Activated CD8-positive, alpha-beta memory T cell treated with anti-CD3 and anti-CD28 coated beads, Interleukin-2, amount 50 U/mL, for 24 hours (primary cell): ENCODE measurements at regions not wholly inside any gene's neighbourhood (a gene's known extent, or its start where the extent isn't known, plus 50 kb on each side); places are given as distances from the start of the nearest gene placed in this dataset.
A peak's percentile ranks its signal among the peaks of the same experiment; 100 is the strongest.

Source experiments
- DNase-seq: peaks from one replicate; pipeline ENCODE4 v3.0.0-alpha.2; 2020; ENCODE audit errors: extremely low read depth

GRCh38 chr15:70491201-70491621, 272.1 kb downstream of the UACA start:
- no peak for DNase-seq

- DNase-seq = no peak
These were observed 272.6 kb downstream of the UACA start for GRCh38 chr15:70490838-70491155.

- no peak for DNase-seq
These were observed 273.1 kb downstream of the UACA start for GRCh38 chr15:70490148-70490837.

GRCh38 chr15:70488941-70489848, 274.2 kb downstream of the UACA start:
- no peak for DNase-seq

- DNase-seq = no peak
These were observed 275.3 kb downstream of the UACA start for GRCh38 chr15:70488002-70488605.

- DNase-seq = no peak
These were observed 276.0 kb downstream of the UACA start for GRCh38 chr15:70487387-70487740.

- peak; percentile 52 for DNase-seq
These were observed 276.6 kb downstream of the UACA start for GRCh38 chr15:70486451-70487386.

- DNase-seq = no peak
These were observed 277.3 kb downstream of the UACA start for GRCh38 chr15:70486012-70486411.

- no peak for DNase-seq
These were observed 278.4 kb downstream of the UACA start for GRCh38 chr15:70484993-70485392.

- no peak for DNase-seq
These were observed 279.8 kb downstream of the UACA start for GRCh38 chr15:70483513-70483912.

GRCh38 chr15:70480196-70480856, 283.0 kb downstream of the UACA start:
- DNase-seq = peak; percentile 50

- no peak for DNase-seq
These were observed 283.6 kb downstream of the UACA start for GRCh38 chr15:70479785-70480184.

GRCh38 chr15:70479056-70479455, 284.3 kb downstream of the UACA start:
- no peak for DNase-seq

- no peak for DNase-seq
These were observed 284.9 kb downstream of the UACA start for GRCh38 chr15:70478251-70478990.

- no peak for DNase-seq
These were observed 285.6 kb downstream of the UACA start for GRCh38 chr15:70477750-70478250.

GRCh38 chr15:70476441-70476840, 286.9 kb downstream of the UACA start:
- no peak for DNase-seq

- DNase-seq = no peak
These were observed 287.4 kb downstream of the UACA start for GRCh38 chr15:70475921-70476320.

GRCh38 chr15:70475407-70475781, 288.0 kb downstream of the UACA start:
- DNase-seq = no peak

GRCh38 chr15:70474471-70475406, 288.6 kb downstream of the UACA start:
- DNase-seq = no peak
